OCI-LY7 (cell line): ENCODE measurements at regions not wholly inside any gene's neighbourhood (a gene's known extent, or its start where the extent isn't known, plus 50 kb on each side); places are given as distances from the start of the nearest gene placed in this dataset.

Source experiments
- BruUV-seq: library from RNA; stranded (reverse); fragments of 400-500 nt; replicated peaks from 2 replicates; lab custom pipeline; 2021; lab: Mats Ljungman, UMichigan
- CTCF ChIA-PET: fragments of 300-600 bp; sonication (Branson Sonifier 250); formaldehyde crosslinking; loops from one replicate; lab custom pipeline; 2022; ENCODE audit warnings: antibody characterized with exemption; ENCODE audit not compliant: unreplicated experiment; lab: Charles Lee
- POLR2A ChIA-PET: fragments of 300-600 bp; sonication (Branson Sonifier 250); formaldehyde crosslinking; loops from one replicate; lab custom pipeline; 2022; ENCODE audit warnings: antibody characterized with exemption; lab: Charles Lee
- DNase-seq: peaks from one replicate; pipeline ENCODE4 v3.0.0-alpha.2; 2015; ENCODE audit warnings: low spot score
- H2AFZ ChIP-seq: fragments of 200-600 bp; sonication (generic), shearing (Covaris generic); 2 replicates; pipeline ENCODE4 v1.6.1; 2014; ENCODE audit warnings: mild to moderate bottlenecking, antibody characterized with exemption, low read length, moderate library complexity
- H3K27ac ChIP-seq: fragments of 200-600 bp; sonication (generic); 2 replicates; pipeline ENCODE4 v1.5.1; 2014; ENCODE audit warnings: mixed run types, low read depth, mild to moderate bottlenecking, moderate library complexity, low read length, inconsistent platforms; ENCODE audit not compliant: poor library complexity, severe bottlenecking
- H3K36me3 ChIP-seq: fragments of 200-600 bp; sonication (generic); 2 replicates; pipeline ENCODE4 v1.6.1; 2014; ENCODE audit warnings: mild to moderate bottlenecking, antibody characterized with exemption, low read length, moderate library complexity, mixed read lengths; ENCODE audit not compliant: insufficient read depth
- H3K4me1 ChIP-seq: fragments of 200-600 bp; sonication (generic); 2 replicates; pipeline ENCODE4 v1.5.1; 2014; ENCODE audit warnings: mild to moderate bottlenecking, low read length; ENCODE audit not compliant: insufficient read depth, poor library complexity, severe bottlenecking
- H3K4me2 ChIP-seq: fragments of 200-600 bp; sonication (generic); 2 replicates; pipeline ENCODE4 v1.6.1; 2014; ENCODE audit warnings: mild to moderate bottlenecking, low read length
- H3K4me3 ChIP-seq: fragments of 200-600 bp; sonication (generic); 2 replicates; pipeline ENCODE4 v1.5.1; 2014; ENCODE audit warnings: mild to moderate bottlenecking, low read depth, low read length; ENCODE audit not compliant: poor library complexity, severe bottlenecking
- H3K79me2 ChIP-seq: fragments of 200-600 bp; sonication (generic); 2 replicates; pipeline ENCODE4 v1.6.1; 2016; ENCODE audit warnings: low read depth, mild to moderate bottlenecking, low read length, moderate library complexity, mixed read lengths; ENCODE audit not compliant: insufficient read depth
- H3K9me2 ChIP-seq: fragments of 200-600 bp; sonication (generic); 2 replicates; pipeline ENCODE4 v1.6.1; 2016; ENCODE audit warnings: mild to moderate bottlenecking, low read length, mixed read lengths; ENCODE audit not compliant: insufficient read depth
- H3K9me3 ChIP-seq: fragments of 200-600 bp; sonication (generic); 2 replicates; pipeline ENCODE4 v1.6.1; 2014; ENCODE audit warnings: mild to moderate bottlenecking, mixed run types, low read length, mixed read lengths
- H4K20me1 ChIP-seq: fragments of 200-600 bp; sonication (generic); 2 replicates; pipeline ENCODE4 v1.6.1; 2014; ENCODE audit warnings: mild to moderate bottlenecking, antibody characterized with exemption, low read length, moderate library complexity, mixed read lengths; ENCODE audit not compliant: insufficient read depth
- CTCF ChIP-seq: fragments of 200-600 bp; sonication (generic); conservative IDR thresholded peaks from 2 replicates; pipeline ENCODE4 v1.5.1; 2014; ENCODE audit warnings: mild to moderate bottlenecking, antibody characterized with exemption, low read length, moderate library complexity, mixed read lengths
- EZH2phosphoT487 ChIP-seq: fragments of 200-600 bp; sonication (generic); IDR thresholded peaks from 2 replicates; pipeline ENCODE4 v1.6.1; 2018; ENCODE audit warnings: low read depth, borderline replicate concordance, mild to moderate bottlenecking, mixed run types, antibody characterized with exemption, low read length, moderate library complexity, mixed read lengths
- intact Hi-C: fragments of 100-400 bp; cut with micrococcal nuclease; formaldehyde crosslinking; loops from one replicate; pipeline ENCODE4 v1.10.0; 2022; ENCODE audit not compliant: unreplicated experiment

GRCh38 chr16:63527404-63527803 is 1491.2 kb upstream of the CDH8 start:
- H3K79me2 ChIP-seq, result no peaks in the 10 kb centered on the region
- H3K36me3 ChIP-seq, result no peaks in the 10 kb centered on the region
- no peak overlapping the region for H3K27ac ChIP-seq
- DNase-seq, result no peak
- H3K4me2 ChIP-seq, result no peak overlapping the region
- intact Hi-C loops, result no loop called here
- ChIA-PET CTCF (no interaction called here), POLR2A (no interaction called here)
- no peak overlapping the region for H2AFZ ChIP-seq
- no peaks in the 10 kb centered on the region for H3K9me3 ChIP-seq
- H3K9me2 ChIP-seq, result no peaks in the 10 kb centered on the region
- BruUV-seq, result no TSS peak
- H3K4me1 ChIP-seq, result no peaks in the 10 kb centered on the region
- no peaks in the 10 kb centered on the region for H4K20me1 ChIP-seq
- no peak for TF ChIP-seq EZH2phosphoT487
- TF ChIP-seq CTCF, result no peak
- H3K4me3 ChIP-seq, result no peak overlapping the region

GRCh38 chr16:63516394-63516793 is 1480.2 kb upstream of the CDH8 start:
- Histone ChIP-seq H3K79me2 (no peaks in the 10 kb centered on the region), H3K9me3 (no peaks in the 10 kb centered on the region), H4K20me1 (no peaks in the 10 kb centered on the region), H3K4me1 (no peaks in the 10 kb centered on the region), H3K4me2 (no peak overlapping the region), H3K27ac (no peak overlapping the region), H2AFZ (no peak overlapping the region), H3K36me3 (no peaks in the 10 kb centered on the region), H3K9me2 (no peaks in the 10 kb centered on the region), H3K4me3 (no peak overlapping the region)
- TF ChIP-seq CTCF (no peak), EZH2phosphoT487 (no peak)
- no peak for DNase-seq
- no TSS peak for BruUV-seq
- CTCF ChIA-PET, result no interaction called here
- intact Hi-C loops, result no loop called here
- POLR2A ChIA-PET, result interaction anchor here (0.8 to 1.4 kb wide), 3 partner anchors 10 to 547 kb away, joined by 3 read pairs; no protein-coding TSS in a partner anchor

GRCh38 chr16:63512910-63513309 is 1476.7 kb upstream of the CDH8 start:
- TF ChIP-seq EZH2phosphoT487 (no peak), CTCF (no peak)
- DNase-seq, result no peak
- ChIA-PET CTCF (no interaction called here), POLR2A (no interaction called here)
- intact Hi-C loops, result no loop called here
- no peak overlapping the region for H3K4me2 ChIP-seq
- H3K36me3 ChIP-seq, result no peaks in the 10 kb centered on the region
- no peak overlapping the region for H2AFZ ChIP-seq
- no peak overlapping the region for H3K27ac ChIP-seq
- no peaks in the 10 kb centered on the region for H3K9me3 ChIP-seq
- no TSS peak for BruUV-seq
- no peaks in the 10 kb centered on the region for H3K4me1 ChIP-seq
- no peak overlapping the region for H3K4me3 ChIP-seq
- no peaks in the 10 kb centered on the region; the same call in 1 of the 2 replicates for H3K79me2 ChIP-seq
- no peaks in the 10 kb centered on the region for H3K9me2 ChIP-seq
- no peaks in the 10 kb centered on the region for H4K20me1 ChIP-seq
